ENCODE measurements at regions not wholly inside any gene's neighbourhood (a gene's known extent, or its start where the extent isn't known, plus 50 kb on each side); places are given as distances from the start of the nearest gene placed in this dataset.
"Not testable (repeated sequence)": the region's sequence is repeated elsewhere in the genome, so short reads cannot be mapped to it uniquely, and the experiment has no call there.

- H3K27me3 ChIP-seq: no peaks in the 10 kb centered on the region
- no peaks in the 10 kb centered on the region for H3K36me3 ChIP-seq
- H3K27ac ChIP-seq: no peak overlapping the region
- H3K4me1 ChIP-seq: no peaks in the 10 kb centered on the region
- no peak for DNase-seq
- no peaks in the 10 kb centered on the region for H3K9me3 ChIP-seq (replicated peaks)
- no peak overlapping the region for H3K4me3 ChIP-seq
These were observed 65.7 kb downstream of the SLITRK5 start for GRCh38 chr13:87736849-87737385.

DNA sequence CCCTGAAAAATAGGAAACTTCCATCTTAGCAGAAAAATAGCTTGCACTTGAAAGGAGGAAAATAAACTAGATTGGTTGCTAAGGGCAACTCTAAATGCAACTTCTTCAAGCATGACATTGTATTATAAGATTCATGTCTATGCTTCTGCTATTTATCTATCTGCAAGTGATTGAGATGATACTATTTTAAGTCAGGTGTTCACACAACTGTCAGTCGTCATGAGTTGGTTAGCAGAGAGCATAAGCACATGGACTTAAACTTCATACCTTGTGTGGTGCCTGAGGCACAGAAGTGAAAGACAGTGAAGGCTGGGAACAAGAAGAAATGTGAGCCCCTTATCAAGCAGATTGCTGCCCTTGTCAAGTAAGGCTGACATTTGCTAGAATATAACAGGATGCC is 82.9 kb downstream of the SLITRK5 start:
- H3K4me1 ChIP-seq: peaks cover 31% of the 10 kb centered on the region
- no peaks in the 10 kb centered on the region for H3K9me3 ChIP-seq (replicated peaks)
- H3K27me3 ChIP-seq: no peaks in the 10 kb centered on the region
- DNase-seq: peak; percentile 13 to 54
- H3K27ac ChIP-seq: no peak overlapping the region
- H3K36me3 ChIP-seq: no peaks in the 10 kb centered on the region
- no peak overlapping the region for H3K4me3 ChIP-seq

GRCh38 chr13:87769445-87769844 is 98.3 kb downstream of the SLITRK5 start:
- Histone ChIP-seq H3K36me3 (no peaks in the 10 kb centered on the region), H3K4me3 (no peak overlapping the region), H3K4me1 (no peaks in the 10 kb centered on the region), H3K27ac (no peak overlapping the region), H3K27me3 (no peaks in the 10 kb centered on the region), H3K9me3 (replicated peaks) (no peaks in the 10 kb centered on the region)
- DNase-seq: no peak

- Histone ChIP-seq H3K27me3 (no peaks in the 10 kb centered on the region), H3K36me3 (no peaks in the 10 kb centered on the region), H3K9me3 (replicated peaks) (no peaks in the 10 kb centered on the region), H3K4me1 (0 out of 2 replicates have a peak, but pooled peaks cover 2% of the 10 kb centered on the region), H3K27ac (no peak overlapping the region), H3K4me3 (no peak overlapping the region)
- DNase-seq: peak in 1 of 2 experiments; percentile 15
These were observed 106.2 kb downstream of the SLITRK5 start for GRCh38 chr13:87777387-87777786.

- peaks cover 8% of the 10 kb centered on the region for H3K4me1 ChIP-seq
- no peak overlapping the region for H3K4me3 ChIP-seq
- H3K27me3 ChIP-seq: no peaks in the 10 kb centered on the region
- no peak overlapping the region for H3K27ac ChIP-seq
- H3K36me3 ChIP-seq: no peaks in the 10 kb centered on the region
- no peaks in the 10 kb centered on the region for H3K9me3 ChIP-seq (replicated peaks)
- DNase-seq: no peak
These were observed 107.0 kb downstream of the SLITRK5 start for GRCh38 chr13:87778128-87778527.

GRCh38 chr13:87779426-87779825 is 108.3 kb downstream of the SLITRK5 start:
- peaks cover 20% of the 10 kb centered on the region for H3K4me1 ChIP-seq

GRCh38 chr13:87783366-87783765 is 112.2 kb downstream of the SLITRK5 start:
- Histone ChIP-seq H3K4me1 (peaks cover 23% of the 10 kb centered on the region), H3K9me3 (replicated peaks) (no peaks in the 10 kb centered on the region), H3K27me3 (no peaks in the 10 kb centered on the region), H3K27ac (peak overlapping the region; percentile 71), H3K4me3 (no peak overlapping the region), H3K36me3 (no peaks in the 10 kb centered on the region)
- DNase-seq: peak; percentile 48 to 77

More at GRCh38 chr13:87779426-87779825, 108.3 kb downstream of the SLITRK5 start:
- no peak for DNase-seq
- no peak overlapping the region for H3K27ac ChIP-seq
- no peaks in the 10 kb centered on the region for H3K9me3 ChIP-seq (replicated peaks)
- H3K36me3 ChIP-seq: no peaks in the 10 kb centered on the region
- H3K4me3 ChIP-seq: no peak overlapping the region
- no peaks in the 10 kb centered on the region for H3K27me3 ChIP-seq

DNA sequence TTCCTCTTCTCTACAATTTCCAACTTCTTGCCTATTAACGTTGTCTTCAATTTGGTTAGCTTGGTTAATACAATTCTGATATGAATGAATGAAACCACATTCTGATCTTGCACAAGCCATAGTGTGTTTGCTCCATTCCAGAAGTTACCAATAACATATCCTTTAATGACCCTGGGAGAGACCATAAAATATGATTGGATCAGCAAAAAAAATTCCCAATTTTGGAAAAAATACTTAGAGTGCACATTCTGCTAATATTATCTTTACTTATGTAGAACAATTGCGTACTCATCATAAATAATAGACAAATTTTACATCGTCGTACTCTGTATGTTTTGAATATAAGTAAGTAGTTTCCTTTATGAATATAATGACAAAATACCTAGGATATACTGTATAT is 117.2 kb downstream of the SLITRK5 start:
- H3K9me3 ChIP-seq (replicated peaks): no peaks in the 10 kb centered on the region
- no peaks in the 10 kb centered on the region for H3K27me3 ChIP-seq
- H3K4me1 ChIP-seq: peaks cover 15% of the 10 kb centered on the region
- no peak overlapping the region for H3K4me3 ChIP-seq
- no peaks in the 10 kb centered on the region for H3K36me3 ChIP-seq
- no peak for DNase-seq
- H3K27ac ChIP-seq: no peak overlapping the region

- Histone ChIP-seq H3K9me3 (replicated peaks) (no peaks in the 10 kb centered on the region), H3K4me3 (no peak overlapping the region), H3K4me1 (no peaks in the 10 kb centered on the region), H3K36me3 (no peaks in the 10 kb centered on the region), H3K27me3 (no peaks in the 10 kb centered on the region), H3K27ac (no peak overlapping the region)
- no peak for DNase-seq
These were observed 121.7 kb downstream of the SLITRK5 start for GRCh38 chr13:87792878-87793277.

DNA sequence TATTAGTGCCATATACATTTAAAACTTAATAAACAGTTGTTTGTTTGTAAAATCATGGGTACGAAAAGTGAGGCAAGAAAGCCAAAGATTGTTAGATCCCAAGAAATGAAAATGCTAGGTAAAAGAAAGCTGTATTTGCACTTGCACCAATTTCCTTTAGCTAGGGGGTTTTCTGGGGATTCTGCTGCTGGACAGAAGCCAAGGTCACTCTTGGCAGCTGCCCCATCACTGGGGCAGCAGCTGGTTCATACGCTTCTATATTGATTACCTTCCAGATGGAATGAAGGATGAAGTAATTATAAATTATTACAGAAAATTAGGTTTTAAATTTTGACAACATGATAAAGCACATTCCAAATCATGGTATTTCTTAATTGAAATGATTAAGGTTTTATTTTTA is 127.4 kb downstream of the SLITRK5 start:
- Histone ChIP-seq H3K36me3 (no peaks in the 10 kb centered on the region), H3K9me3 (replicated peaks) (no peaks in the 10 kb centered on the region), H3K4me1 (peaks cover 8% of the 10 kb centered on the region; the same call in 1 of the 2 replicates), H3K27me3 (no peaks in the 10 kb centered on the region), H3K4me3 (no peak overlapping the region), H3K27ac (no peak overlapping the region)
- peak; percentile 38 to 69 for DNase-seq

DNA sequence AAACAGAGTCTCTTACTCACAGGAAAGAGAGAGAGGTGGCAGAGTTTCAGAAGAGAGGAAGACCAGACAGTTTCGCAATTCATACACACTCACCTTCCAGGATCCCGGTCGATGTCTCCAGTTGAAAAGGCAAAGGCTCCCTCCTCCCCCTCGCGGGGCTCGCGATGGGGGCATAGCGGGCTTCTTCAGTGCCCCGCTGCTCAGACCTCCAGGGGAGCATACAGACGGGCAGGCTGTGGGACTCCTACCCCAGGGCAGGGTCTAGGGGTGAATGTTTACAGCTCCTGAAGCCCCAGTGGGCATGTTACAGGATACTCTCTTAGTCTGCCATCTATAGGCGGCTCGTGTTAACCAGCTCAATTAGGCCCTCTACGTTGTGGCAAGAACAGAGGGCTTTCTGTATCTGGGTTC is 139.2 kb downstream of the SLITRK5 start:
- no peaks in the 10 kb centered on the region for H3K9me3 ChIP-seq (replicated peaks)

GRCh38 chr13:87810920-87811344 is 139.8 kb downstream of the SLITRK5 start:
- DNase-seq: no peak

More for the DNA sequence above, 139.2 kb downstream of the SLITRK5 start:
- no peak overlapping the region for H3K27ac ChIP-seq
- no peak overlapping the region for H3K4me3 ChIP-seq
- peak in 1 of 2 experiments; percentile 6 for DNase-seq
- no peaks in the 10 kb centered on the region for H3K27me3 ChIP-seq
- H3K4me1 ChIP-seq: no peaks in the 10 kb centered on the region
- H3K36me3 ChIP-seq: no peaks in the 10 kb centered on the region

DNA sequence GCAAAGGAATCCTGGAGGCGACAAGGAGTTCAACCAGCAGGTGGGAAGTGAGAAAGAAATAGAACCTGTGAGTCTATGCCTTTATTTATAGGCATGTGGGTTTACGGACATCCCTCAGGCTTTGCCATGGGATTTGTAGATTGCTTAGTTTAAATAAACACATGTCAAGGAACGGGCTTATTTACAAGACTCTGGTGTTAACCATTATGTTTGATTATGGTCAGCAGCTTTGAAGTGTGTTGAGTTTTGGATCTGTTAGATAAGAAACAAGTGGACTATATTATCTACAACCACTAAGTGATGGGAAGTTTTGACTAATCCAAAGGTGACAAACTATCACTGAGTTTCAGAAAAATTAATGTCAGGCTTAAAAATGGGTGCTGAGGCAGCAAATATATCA is 143.2 kb downstream of the SLITRK5 start:
- H3K4me3 ChIP-seq: no peak overlapping the region
- no peaks in the 10 kb centered on the region for H3K9me3 ChIP-seq (replicated peaks)
- no peaks in the 10 kb centered on the region for H3K4me1 ChIP-seq
- no peak overlapping the region for H3K27ac ChIP-seq
- H3K27me3 ChIP-seq: no peaks in the 10 kb centered on the region
- no peak for DNase-seq
- H3K36me3 ChIP-seq: no peaks in the 10 kb centered on the region

More at GRCh38 chr13:87810920-87811344, 139.8 kb downstream of the SLITRK5 start:
- H3K27ac ChIP-seq: no peak overlapping the region
- H3K36me3 ChIP-seq: no peaks in the 10 kb centered on the region
- no peaks in the 10 kb centered on the region for H3K4me1 ChIP-seq
- no peaks in the 10 kb centered on the region for H3K9me3 ChIP-seq (replicated peaks)
- H3K4me3 ChIP-seq: no peak overlapping the region
- H3K27me3 ChIP-seq: no peaks in the 10 kb centered on the region

DNA sequence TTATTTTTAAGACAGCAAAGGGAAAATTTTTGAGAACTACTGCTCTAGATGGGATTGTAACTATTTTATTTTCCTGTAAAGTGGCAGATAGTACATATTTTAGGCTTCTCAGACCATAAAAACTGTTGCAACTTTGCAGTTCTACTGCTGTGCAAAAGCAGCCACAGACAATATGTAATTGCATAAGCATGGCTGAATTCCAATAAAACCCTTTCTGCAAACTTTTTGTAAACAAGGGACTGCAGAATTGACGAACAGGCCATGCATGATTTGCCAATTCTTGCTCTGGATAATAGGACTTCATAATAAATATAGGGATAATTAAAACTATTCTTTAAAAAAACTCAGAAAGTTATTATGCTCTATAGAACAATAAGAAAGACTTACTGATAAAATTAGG is 149.1 kb downstream of the SLITRK5 start:
- Histone ChIP-seq H3K27me3 (no peaks in the 10 kb centered on the region), H3K36me3 (no peaks in the 10 kb centered on the region), H3K4me1 (no peaks in the 10 kb centered on the region), H3K27ac (no peak overlapping the region), H3K4me3 (no peak overlapping the region), H3K9me3 (replicated peaks) (no peaks in the 10 kb centered on the region)
- DNase-seq: no peak

DNA sequence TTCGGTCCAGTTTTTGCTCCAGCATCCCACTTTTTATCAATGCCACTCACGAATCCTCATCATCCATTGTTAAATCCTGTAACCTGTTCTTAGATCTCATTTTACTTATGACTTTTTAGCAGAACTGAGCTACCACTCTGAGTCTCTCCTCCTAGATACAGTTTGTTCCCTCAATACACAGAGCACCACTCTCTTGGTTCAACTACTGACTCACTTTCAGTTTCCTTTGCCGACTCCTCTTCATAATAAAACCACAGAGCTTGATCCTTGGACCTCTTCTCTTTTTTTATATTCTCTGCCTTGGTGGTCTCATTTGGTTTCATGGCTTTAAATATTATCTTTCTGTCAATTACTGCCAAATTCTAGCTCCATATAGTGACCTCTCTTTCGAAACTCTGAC is 150.3 kb downstream of the SLITRK5 start:
- DNase-seq: no peak
- Histone ChIP-seq H3K4me3 (no peak overlapping the region), H3K27ac (no peak overlapping the region), H3K27me3 (no peaks in the 10 kb centered on the region), H3K9me3 (replicated peaks) (no peaks in the 10 kb centered on the region), H3K36me3 (no peaks in the 10 kb centered on the region), H3K4me1 (no peaks in the 10 kb centered on the region)

GRCh38 chr13:87826301-87826700 is 155.1 kb downstream of the SLITRK5 start:
- not testable (repeated sequence) for H3K36me3 ChIP-seq; DNase-seq; H3K27me3 ChIP-seq; H3K4me3 ChIP-seq; H3K27ac ChIP-seq; H3K4me1 ChIP-seq; H3K9me3 ChIP-seq (replicated peaks)
